AG04449 (cell line): ENCODE measurements at regions not wholly inside any gene's neighbourhood (a gene's known extent, or its start where the extent isn't known, plus 50 kb on each side); places are given as distances from the start of the nearest gene placed in this dataset.

ENCODE experiments used
- CTCF ChIA-PET: fragments of 350-600 bp; formaldehyde crosslinking; extraction: SDS; loops from one replicate; lab custom pipeline; 2021; ENCODE audit warnings: antibody characterized with exemption; lab: Yijun Ruan, JAX
- POLR2A ChIA-PET: fragments of 400-600, 350-600 bp; formaldehyde crosslinking; extraction: SDS; loops from one replicate; lab custom pipeline; 2020; ENCODE audit warnings: antibody characterized with exemption, inconsistent platforms; lab: Yijun Ruan, JAX
- DNase-seq: peaks from one replicate; pipeline ENCODE4 v3.0.0-alpha.2; 2010; ENCODE audit warnings: low read depth, low spot score
- H3K4me3 ChIP-seq: 2 replicates; pipeline ENCODE4 v1.5.1; 2011; ENCODE audit warnings: low read depth, mild to moderate bottlenecking, control low read depth, low read length
- TF ChIP-seq, protein P1 (sequence below): IDR thresholded peaks from one replicate; pipeline ENCODE4 v1.5.1; 2011; ENCODE audit warnings: mild to moderate bottlenecking, moderate library complexity, low read length, control low read depth, inconsistent platforms; ENCODE audit not compliant: insufficient read depth; ENCODE audit errors: missing control alignments

DNA sequence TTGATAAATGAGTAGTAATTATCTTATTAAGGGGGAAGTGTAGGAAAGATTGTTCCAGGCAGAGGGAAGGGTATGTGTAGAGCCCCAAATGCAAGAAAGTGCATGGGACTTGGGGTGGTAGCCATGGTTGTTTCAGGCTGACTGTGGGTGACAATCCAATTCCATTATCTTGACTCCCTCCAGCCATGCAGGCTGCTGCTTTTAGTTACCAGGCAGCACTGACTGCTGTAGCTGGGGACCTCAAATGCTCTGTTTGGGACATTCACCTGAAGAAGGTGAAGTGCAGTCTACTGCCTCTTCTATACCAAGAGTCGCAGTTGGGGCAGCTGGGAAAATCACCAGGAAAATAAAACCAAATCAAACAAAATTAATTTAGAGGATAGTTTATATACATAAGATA lies 102.4 kb upstream of the NR3C1 start:
- TF ChIP-seq, protein P1, sequence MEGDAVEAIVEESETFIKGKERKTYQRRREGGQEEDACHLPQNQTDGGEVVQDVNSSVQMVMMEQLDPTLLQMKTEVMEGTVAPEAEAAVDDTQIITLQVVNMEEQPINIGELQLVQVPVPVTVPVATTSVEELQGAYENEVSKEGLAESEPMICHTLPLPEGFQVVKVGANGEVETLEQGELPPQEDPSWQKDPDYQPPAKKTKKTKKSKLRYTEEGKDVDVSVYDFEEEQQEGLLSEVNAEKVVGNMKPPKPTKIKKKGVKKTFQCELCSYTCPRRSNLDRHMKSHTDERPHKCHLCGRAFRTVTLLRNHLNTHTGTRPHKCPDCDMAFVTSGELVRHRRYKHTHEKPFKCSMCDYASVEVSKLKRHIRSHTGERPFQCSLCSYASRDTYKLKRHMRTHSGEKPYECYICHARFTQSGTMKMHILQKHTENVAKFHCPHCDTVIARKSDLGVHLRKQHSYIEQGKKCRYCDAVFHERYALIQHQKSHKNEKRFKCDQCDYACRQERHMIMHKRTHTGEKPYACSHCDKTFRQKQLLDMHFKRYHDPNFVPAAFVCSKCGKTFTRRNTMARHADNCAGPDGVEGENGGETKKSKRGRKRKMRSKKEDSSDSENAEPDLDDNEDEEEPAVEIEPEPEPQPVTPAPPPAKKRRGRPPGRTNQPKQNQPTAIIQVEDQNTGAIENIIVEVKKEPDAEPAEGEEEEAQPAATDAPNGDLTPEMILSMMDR, result no peak
- no peak overlapping the region for H3K4me3 ChIP-seq
- ChIA-PET POLR2A (no interaction called here), CTCF (no interaction called here)
- DNase-seq, result no peak

- no peak for DNase-seq
- POLR2A ChIA-PET, result no interaction called here
- H3K4me3 ChIP-seq, result no peak overlapping the region
- TF ChIP-seq, protein P1, result no peak
- CTCF ChIA-PET, result no interaction called here
Measured at GRCh38 chr5:143505354-143505753, 101.9 kb upstream of the NR3C1 start.

DNA sequence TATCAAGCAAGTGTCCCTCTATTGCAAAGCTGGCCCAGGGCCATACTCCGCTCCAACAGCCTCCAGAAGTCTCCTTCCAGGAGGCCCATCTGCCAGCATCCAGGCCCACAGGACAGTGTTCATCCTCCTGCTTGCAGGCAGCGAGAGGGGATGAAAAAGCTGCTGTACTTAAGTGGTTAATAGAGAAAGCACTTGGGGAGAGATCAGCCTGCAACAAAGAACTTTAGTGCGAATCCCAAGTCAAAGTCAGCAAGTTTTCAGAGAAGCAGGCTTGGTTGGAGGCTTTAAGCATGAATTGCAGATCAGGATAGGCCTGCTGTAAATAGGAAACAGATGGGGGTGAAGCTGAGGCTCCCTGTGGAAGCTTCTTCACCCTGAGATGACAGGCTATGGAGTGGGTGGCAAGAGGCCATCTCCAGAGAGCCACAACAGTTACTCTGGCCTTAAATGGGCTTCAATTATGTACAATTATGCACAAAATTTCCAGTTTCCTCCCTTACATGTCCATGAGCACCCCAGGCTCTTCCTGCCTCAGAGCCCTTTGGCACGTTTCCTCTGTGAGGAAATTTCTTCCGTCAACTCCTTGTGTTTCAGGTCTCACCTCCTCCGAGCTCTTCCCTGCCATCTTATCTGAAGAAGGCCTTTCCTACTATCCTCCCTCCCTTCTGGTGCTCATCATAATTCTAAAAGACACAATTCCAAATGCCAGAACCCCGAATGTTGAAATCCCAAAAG lies 98.0 kb upstream of the NR3C1 start:
- ChIA-PET CTCF (no interaction called here), POLR2A (no interaction called here)
- H3K4me3 ChIP-seq, result no peak overlapping the region
- DNase-seq, result no peak
- TF ChIP-seq, protein P1, result no peak

DNA sequence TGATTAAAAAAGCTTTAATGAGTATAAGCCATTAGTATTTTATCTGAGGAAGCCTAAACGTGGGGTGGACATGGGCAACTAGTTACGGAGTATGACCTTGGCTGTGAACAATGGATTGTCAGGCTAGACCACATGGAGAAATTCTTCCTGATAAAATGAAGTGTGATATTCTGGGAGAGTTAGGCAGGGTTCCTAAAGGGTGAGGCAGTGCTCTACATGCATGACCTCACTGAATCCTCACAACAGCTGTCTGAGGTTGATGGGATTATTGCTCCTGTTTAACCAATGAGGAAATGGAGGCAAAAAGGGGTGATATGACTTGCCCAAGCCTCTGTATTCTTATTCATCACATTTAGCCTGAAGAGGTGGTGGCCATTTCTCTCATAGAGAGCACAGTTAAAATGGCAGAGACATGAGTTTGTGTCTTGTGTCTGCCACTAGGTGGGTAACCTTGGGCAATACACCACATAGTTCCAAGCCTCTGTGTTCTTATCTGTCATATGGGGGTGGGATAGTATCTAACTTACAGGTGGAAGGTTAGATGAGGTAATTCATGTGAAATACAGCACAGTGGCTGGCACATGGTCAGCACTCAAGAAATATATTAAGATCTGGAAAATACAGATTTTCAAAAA lies 96.1 kb upstream of the NR3C1 start:
- POLR2A ChIA-PET, result no interaction called here
- DNase-seq, result no peak
- no peak overlapping the region for H3K4me3 ChIP-seq

DNA sequence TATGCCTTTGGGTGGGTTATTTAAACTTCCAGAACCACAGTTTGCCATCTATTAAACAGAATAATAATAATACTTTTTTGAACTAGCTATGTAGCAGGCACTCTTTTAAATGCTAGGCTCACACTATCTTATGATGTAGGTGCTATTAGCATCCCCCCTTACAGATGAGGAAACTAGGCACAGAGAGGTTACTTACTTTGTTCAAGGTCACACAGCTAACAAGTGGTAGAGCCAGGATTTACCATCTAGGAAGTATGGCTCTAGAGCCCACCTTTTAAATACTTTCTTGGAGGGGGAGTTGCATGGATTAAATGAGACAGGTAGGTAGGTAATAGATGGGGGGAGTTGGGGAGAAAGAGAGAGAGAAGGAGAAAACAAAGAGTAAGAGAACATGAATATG lies 95.3 kb upstream of the NR3C1 start:
- H3K4me3 ChIP-seq, result no peak overlapping the region
- CTCF ChIA-PET, result interaction anchor here (0.9 kb wide), 1 partner anchor 327 kb away, joined by 3 read pairs; no protein-coding TSS in a partner anchor
- DNase-seq, result no peak
- POLR2A ChIA-PET, result no interaction called here
- TF ChIP-seq, protein P1, result no peak

More for the DNA sequence above, 96.1 kb upstream of the NR3C1 start:
- CTCF ChIA-PET, result interaction anchor here (0.9 kb wide), 1 partner anchor 326 kb away, joined by 3 read pairs; no protein-coding TSS in a partner anchor
- TF ChIP-seq, protein P1, result no peak

DNA sequence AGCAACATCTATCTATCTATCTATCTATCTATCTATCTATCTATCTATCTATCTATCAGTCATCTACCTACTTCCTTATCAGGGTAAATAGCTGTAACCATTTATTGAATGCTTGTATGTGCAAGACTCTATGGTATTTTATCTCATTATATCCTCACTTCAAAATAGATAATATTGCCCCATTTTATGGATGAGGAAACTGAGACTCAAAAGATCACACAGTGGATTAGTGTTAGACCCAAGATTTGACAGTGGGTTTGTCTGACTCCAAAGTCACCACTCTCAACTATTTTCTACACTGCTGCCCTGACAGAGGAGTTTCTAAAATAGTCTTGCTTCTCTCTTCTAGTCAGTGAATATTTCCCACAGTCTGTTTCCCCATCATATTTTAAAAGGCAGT lies 94.3 kb upstream of the NR3C1 start:
- POLR2A ChIA-PET, result no interaction called here
- CTCF ChIA-PET, result interaction anchor here (1.8 kb wide), 1 partner anchor 13 kb away, joined by 4 read pairs; no protein-coding TSS in a partner anchor
- DNase-seq, result no peak
- H3K4me3 ChIP-seq, result no peak overlapping the region
- TF ChIP-seq, protein P1, result no peak
